CD4-positive, alpha-beta T cell treated with Interleukin-15 for 4 hours (primary cell): ENCODE measurements at regions not wholly inside any gene's neighbourhood (a gene's known extent, or its start where the extent isn't known, plus 50 kb on each side); places are given as distances from the start of the nearest gene placed in this dataset.
"Not testable (repeated sequence)": the region's sequence is repeated elsewhere in the genome, so short reads cannot be mapped to it uniquely, and the experiment has no call there.

Experiments used
- DNase-seq: peaks from one replicate; pipeline ENCODE4 v3.0.0-alpha.2; 2020; ENCODE audit warnings: low spot score

- no peak for DNase-seq
Observed at GRCh38 chr16:17983847-17984639, 352.5 kb downstream of the NPIPA8 start.

GRCh38 chr16:17983114-17983513 is 353.4 kb downstream of the NPIPA8 start:
- no peak for DNase-seq

GRCh38 chr16:17977260-17977659 is 359.3 kb downstream of the NPIPA8 start:
- DNase-seq = no peak

DNA sequence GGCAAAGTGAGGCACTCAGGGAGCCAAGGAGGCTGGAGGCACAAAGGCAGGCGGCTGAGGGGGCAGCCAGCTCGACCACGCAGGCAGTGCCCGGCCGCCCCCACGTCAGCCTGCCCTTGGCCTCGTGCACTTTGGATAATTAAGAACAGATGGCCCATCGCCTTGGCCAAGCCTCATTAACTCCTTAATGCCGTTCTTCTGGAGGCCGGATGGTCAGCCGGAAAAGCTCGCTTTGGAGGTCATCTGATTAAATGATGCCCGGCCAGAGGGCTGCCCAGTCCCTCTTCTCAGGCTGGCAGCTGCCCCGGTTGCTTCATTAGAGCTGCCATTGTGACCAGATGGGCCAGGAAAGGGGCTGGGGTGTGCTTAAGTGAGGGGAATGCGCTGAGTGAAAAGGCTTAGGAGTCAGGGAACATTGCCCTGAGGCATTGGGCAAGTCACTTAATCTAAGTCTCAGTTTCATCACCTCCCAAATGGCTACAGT is 364.0 kb downstream of the NPIPA8 start:
- DNase-seq = no peak

DNA sequence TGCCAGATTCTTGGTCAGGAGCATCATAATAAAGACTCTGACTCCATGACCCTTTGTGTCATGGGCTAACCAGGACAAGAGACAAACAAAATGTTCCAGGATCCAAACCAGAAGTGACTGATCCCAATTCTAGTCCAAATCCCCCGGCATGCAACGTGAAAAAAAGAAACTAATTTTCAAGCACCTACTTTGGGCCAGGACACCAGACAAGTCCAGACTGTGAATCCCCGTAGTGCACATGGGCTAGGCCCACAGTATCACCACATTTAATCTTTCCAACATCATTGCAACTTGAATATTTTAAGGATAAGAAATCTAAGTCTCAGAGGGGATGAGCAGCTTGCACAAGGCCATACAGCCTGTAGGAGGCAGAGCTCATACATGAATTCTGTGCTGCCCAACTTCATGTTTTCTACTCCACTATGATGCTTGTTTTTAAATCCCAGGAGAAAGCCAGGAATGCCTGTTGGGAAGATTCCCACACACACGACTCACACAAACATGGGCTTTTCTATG is 365.7 kb downstream of the NPIPA8 start:
- no peak for DNase-seq

DNA sequence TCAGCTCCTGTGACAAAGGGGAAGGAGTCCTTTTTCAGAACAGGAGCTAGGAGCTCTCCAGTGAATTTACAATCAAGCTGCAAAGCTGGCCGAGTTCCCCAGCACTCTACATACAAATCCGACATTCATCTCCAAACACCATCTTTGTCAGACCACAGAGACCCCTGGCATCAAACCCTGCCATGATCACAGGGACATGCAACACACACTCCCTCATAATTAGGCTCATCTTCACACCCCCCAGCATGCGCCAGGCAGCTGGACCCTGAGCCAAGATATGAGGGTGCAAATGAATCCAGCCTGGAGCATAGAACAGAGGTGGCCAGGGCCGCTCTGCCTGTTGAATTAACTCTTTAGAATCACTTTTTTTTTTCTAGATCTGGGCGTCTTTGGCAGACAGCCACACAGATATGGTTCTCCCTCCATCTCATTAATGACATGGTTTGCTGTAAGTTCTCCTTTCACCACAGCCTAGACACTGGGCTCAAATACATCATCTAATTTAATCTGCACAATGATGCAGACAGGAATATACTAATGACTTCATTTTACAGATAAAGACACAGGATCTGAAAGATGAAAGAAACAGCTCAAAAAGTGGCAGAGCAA is 366.3 kb downstream of the NPIPA8 start:
- DNase-seq = no peak

- DNase-seq = no peak
Observed at GRCh38 chr16:17965133-17965900, 371.2 kb downstream of the NPIPA8 start.

DNA sequence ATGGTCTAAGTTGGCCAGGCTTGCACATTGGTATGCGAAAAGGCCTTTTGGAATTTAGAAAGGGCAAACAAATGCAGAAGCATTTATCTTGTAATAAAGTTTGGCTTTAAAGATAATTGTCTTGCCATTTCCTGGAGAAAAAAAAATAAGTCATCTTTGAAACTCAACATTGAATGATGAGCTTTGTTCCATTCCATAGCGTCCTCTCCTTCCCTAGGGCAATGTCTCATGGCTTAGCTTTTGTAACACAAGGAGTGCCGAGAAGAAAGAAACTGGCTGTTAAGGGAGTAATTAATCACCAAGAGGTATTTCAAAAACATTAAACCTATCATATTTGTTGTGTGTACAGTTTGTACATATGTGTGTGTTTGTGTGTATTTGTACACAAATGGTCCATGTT is 372.3 kb downstream of the NPIPA8 start:
- no peak for DNase-seq

DNA sequence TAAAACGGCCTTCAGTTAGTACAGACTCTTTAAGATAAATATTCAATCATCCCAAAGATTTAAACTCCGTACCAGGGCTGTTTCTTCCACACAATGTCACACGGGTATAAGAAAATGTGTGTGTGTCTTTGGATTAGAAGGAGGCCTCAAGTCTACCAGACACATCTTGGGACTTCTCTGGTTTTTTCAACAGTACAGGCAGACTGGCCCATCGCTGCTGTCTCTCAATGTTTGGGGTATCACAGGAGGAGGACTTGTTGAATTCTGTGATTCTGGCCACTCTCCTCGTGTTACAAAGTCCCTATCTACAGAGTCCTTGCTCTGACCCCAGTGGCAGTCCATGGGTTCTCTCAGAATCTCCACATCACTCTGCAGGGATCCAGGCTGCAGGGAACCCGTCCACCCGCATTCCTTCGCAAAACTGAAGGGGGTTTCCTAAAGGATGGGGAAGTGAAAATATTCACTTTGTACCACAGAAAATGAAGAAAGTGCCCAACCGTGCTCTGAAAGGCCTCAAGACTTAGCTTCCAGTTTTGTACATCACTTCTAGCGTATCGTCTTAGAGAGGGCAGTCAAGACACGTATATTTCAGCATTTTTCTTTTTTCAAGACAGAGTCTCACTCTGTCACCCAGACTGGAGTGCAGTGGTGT is 373.2 kb downstream of the NPIPA8 start:
- no peak for DNase-seq

DNA sequence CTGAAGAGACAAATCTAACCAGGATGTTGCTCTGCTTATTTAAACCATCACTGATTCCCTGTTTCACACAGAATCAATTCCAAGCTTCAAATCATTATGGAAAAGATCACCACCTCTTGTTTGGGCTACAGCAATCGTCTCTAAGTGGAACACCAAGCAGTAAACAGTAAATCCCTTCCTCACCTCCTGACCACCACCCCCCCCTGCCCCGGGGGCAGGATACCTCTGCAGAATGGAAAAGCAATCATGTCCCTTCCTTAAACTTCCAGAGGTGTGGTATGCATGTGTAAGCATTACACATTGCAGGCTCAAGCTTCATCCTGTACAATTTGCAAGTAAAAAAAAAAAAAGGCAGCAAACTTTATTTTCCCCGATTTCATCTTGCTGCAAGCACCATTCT is 373.8 kb downstream of the NPIPA8 start:
- DNase-seq = no peak

GRCh38 chr16:17961822-17962221 is 374.7 kb downstream of the NPIPA8 start:
- not testable (repeated sequence) for DNase-seq

DNA sequence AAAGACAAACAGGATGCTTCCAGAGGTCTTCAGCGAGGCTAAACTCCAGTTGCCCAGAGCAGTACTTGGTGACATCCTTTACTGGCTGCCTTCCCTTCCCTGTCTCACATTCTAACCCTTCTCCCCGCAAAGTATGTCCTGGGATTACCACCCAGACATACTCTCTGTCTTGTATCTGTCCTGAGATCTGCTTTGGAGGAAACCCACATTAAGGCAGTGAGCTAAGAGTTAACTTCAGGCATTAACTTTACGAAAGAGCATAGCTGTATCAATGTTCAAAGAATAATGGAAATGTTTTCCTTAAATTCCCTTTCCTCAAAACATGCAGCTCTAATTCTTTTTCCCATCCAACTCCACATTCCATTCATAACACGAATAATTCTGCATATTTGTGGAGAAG is 385.2 kb downstream of the NPIPA8 start:
- DNase-seq = no peak

GRCh38 chr16:17949982-17950250 is 386.6 kb downstream of the NPIPA8 start:
- no peak for DNase-seq

DNA sequence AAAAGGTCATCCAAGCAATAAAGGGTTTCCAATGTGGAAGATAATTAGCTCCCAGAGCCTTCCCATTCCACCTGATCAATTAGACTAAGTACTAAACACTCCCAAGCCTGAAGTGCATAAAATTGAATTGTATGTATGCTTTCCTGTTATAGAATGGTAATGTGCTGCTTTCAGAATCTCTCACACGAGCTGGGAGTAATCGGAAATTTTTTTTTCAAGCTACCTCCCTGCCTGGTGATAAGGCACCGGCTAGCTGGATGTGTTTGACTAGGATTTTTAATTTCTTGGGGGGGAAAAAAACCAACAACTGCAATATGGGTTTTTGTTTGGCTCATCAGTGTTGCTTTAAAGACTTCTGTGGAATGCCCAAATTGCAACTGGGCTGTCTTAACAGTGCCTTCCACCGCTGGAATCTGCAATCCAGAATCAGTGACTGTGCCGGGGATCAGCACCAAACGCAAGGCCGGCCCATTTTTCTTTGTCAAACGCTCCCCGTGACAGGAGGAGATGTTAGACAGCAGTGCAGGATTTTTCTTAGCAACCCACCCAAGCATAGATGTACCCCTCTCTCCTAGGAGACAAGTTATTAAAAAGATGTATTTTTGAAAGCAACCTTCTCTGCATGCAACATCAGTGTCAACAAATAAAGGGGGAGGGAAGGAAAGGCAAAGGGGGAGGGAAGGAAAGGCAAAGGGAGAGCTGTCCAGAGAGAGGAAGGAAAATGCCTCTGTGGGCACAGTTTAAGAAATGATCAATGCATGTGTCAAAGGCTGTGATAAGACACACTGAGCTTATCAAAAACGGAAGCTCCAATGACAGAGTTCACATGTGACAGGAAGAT is 387.2 kb downstream of the NPIPA8 start:
- no peak for DNase-seq

DNA sequence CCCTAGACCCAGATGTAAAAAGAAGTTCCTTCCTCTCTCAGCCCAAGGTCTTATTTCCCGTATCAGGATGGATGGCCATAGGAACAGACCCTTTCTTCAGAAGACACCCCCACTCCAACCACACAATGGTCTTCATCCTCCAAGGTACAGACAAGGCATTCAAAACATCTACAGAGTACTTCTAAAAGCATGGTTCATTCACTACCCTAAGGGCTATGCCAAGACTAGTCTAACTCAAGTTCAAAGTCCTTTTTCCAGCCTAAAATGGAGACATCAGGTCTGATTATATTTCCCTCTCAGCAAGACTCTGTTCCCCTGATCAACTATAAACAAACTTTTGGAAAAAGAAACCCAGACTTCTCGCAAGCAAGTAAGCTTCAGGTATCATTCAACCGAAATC is 388.9 kb downstream of the NPIPA8 start:
- DNase-seq = no peak

GRCh38 chr16:17947165-17947564 is 389.4 kb downstream of the NPIPA8 start:
- no peak for DNase-seq

- DNase-seq = no peak
Observed at GRCh38 chr16:17945080-17945601, 391.4 kb downstream of the NPIPA8 start.

DNA sequence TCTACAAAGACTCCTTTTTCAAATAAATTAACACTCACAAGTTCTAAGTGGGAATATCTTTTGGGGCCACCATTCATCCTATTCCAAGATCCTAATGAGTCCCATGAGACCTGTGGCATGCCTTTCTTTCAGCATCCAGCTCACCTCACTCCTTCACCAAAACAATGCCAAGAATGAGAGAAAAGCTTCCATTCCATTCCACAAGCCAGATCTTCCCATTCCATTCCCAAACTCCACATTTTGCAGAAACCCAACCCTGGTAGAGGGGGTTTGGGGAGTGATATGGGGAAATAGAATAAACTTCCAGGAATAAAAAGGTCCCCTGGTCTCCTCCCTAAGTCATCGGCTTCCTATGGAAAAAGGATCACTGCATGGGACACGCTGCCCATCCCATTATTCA is 392.2 kb downstream of the NPIPA8 start:
- DNase-seq = no peak

- no peak for DNase-seq
Observed at GRCh38 chr16:17942067-17942466, 394.5 kb downstream of the NPIPA8 start.

DNA sequence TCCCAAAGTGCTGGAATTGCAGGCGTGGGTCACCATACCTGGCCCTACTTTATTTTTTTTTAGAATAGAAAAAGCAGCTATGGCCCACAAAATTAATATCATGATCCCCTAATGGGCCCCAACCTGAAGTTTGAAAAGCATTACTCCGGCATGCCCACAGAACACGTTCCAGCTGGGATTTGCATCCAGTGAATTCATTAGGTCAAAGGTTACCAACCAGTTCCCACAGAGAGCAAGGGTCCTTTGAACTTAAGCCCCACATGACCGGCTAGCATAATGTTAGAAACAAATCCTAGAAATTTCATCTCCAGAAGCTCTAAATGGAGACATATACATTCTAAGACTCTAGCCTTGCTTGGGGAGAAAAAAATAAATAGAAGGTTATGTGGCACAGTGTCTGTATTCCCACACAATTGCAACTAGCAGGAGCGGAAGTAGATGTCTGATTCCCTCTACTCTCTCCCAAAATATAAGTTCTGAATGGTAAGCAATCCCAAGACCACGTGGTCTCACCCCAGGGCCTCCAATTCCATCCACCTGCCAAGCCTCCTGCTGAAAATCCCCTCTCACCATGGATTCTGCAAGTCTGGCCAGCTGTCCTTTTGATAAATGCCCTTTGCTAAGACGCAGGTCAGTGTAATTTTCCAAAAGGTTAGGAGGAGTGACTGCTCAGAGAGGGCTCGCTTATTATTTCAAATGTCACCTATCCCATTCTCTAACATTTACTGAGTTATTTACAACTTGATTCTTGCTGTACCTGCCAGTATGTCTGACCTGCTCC is 395.8 kb downstream of the NPIPA8 start:
- DNase-seq = no peak
